Tibial nerve (tissue), 4 donors: ENCODE measurements at regions not wholly inside any gene's neighbourhood (a gene's known extent, or its start where the extent isn't known, plus 50 kb on each side); places are given as distances from the start of the nearest gene placed in this dataset.

Experiments used
- CTCF ChIP-seq, 5 experiments: fragments of 200-600 bp in 3 of 5; fragments of 450-650 bp in 2 of 5; sonication (generic) in 3 of 5; IDR thresholded peaks; one replicate each; pipeline ENCODE4 v1.5.1; 2016 to 2019; ENCODE audit warnings: antibody characterized with exemption in 5 of 5, mild to moderate bottlenecking in 3 of 5, moderate library complexity in 2 of 5
- EP300 ChIP-seq, 2 donors: sonication (generic); formaldehyde crosslinking; IDR thresholded peaks; one replicate each; pipeline ENCODE4 v1.6.1; 2017; ENCODE audit warnings: antibody characterized with exemption in 2 of 2, mild to moderate bottlenecking in 1 of 2
- POLR2A ChIP-seq, 2 donors: fragments of 450-650 bp; IDR thresholded peaks; one replicate each; pipeline ENCODE4 v1.6.1; 2017; ENCODE audit warnings: antibody characterized with exemption in 2 of 2, mild to moderate bottlenecking in 2 of 2, moderate library complexity in 2 of 2

DNA sequence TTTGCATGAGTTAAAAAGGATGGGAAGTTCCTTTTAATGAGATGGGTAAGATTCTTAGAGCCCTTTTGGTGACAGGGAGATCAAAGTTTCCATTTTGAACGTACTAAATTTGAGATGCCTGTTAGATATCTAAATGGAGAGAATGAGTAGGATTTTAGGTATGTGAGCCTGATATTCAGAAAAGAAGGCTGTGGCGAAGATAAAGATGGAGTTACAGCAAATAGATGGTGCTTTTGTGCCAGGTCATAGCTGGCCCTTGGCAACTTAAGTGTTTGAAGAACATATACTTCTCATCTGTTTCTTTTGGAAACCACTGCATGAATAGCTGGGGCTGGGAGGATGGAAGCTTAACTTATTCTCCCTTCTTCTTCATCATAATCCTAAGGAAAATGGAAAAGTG lies 282.5 kb downstream of the PTBP2 start:
- TF ChIP-seq CTCF (IDR thresholded peaks at IDR 0.05) (no peak), POLR2A (IDR thresholded peaks at IDR 0.05) (no peak), EP300 (IDR thresholded peaks at IDR 0.05) (no peak)
